HG03097 (cell line): ENCODE measurements at regions not wholly inside any gene's neighbourhood (a gene's known extent, or its start where the extent isn't known, plus 50 kb on each side); places are given as distances from the start of the nearest gene placed in this dataset.

Experiments used
- ATAC-seq: cut with Tn5 transposase; IDR thresholded peaks from one replicate; pipeline ENCODE4 v1.9.1; 2021; ENCODE audit not compliant: unreplicated experiment, low FRiP score

DNA sequence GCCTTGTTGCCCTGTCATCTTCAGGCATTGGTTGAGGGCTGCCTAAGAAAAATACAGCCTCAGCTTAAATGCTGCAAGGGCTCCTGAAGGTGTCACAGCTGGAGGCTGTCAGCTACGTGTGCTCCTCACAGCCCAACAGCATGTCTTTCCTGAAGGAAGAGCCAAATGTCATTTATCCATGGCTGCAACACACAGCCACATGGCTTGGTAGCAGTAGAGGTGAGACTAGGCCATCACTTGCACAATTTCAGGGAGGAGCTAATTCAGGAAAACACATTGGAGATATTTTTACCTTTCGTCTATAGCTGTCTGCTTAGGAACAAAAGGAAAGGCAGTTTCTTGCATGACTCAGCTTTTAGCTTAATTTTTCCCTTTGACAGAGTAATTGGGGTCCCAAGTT, 260.7 kb downstream of the SYK start:
- ATAC-seq = no peak

DNA sequence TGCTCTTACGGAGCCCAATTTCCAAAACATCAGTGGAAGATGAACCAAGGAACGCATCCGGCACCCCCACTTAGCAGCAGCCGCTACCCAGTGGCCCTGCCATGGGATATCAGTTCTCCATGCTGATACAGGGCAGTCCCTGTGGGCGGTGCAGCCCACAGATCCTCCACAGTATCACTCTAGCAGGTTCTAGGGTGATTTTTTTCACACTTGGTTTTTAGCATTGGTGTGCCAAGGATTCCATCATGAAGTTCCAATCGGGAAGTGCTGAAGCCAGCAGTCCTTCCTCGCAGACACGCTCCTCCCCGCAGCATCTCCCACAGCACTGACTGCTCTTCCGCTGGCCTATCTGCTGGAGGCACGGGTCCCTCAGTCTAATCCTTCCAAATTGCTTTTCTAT, 261.9 kb downstream of the SYK start:
- no peak for ATAC-seq

DNA sequence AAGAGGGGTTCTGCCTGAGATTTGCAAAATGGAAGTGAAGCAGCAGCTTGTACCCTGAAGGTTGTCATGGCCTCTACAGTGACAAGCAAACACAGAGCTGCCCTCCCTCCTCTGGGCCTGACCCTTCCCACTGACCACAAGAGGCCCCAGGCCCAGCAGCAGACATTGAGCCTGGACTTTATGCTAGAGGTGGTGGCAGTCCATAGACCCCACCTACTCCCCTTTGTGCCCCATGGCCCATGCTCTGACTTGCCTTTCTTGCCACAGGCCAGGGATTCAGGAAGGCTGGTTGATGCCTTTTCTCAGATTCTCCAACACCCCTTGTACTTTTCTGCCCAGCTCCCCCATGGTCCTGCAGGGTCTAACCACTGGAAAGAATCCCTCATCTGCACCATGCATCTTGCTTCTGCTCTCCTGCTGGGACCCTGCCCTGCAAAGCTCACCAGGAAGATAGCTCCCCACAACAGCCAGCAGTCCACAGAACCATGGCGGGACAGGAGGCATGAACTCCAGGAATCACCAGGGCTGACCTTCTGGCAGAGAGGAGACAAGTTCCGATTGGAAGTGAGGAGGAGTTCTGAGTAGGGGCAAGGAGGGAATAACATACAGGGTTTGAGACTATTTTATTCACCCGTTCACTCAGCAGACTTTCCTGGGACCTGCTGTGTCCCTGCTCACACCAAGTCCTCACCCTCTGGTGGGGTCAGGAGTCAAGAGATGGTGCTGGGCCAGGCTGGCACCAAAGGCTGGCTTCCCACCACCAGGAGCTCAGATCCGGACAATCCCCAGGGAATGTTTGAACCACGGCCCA, 263.8 kb downstream of the SYK start:
- no peak for ATAC-seq

DNA sequence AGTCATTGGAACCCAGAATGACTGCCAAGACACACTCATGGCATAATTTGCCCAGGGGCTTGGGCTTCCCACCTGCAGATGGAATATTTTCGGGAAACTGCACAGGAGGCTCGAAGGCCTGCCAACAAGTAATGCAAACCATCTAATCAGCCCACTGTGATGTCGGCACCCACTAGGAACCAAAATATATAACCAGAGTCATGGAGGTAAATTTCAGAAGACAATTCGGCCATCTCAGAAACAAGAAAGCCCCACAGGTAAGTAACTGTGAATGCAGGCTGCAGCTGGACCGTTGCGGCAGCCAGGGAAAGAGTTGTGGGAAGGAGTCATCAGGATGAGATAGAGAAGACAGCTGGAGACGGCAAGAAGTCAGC, 264.4 kb downstream of the SYK start:
- no peak for ATAC-seq

DNA sequence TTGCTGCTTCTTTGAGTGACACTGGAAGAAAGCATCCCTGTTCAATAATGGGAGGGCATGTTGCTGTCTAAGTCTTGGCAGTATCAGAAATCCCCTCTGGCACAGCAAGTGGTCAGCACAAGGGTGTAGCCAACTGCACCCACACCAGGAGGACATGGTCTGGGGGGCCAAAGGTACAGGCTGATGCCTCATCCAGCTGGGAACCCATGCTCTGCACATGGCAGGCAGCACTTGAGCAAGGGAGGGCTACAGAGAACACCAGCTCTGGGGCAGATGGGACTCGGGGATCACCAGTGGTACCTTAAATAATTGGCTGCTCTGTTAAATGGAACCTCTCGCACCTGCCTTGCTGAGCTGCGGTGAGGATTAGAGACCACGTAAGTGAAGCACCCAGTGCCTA, 265.2 kb downstream of the SYK start:
- ATAC-seq = no peak

DNA sequence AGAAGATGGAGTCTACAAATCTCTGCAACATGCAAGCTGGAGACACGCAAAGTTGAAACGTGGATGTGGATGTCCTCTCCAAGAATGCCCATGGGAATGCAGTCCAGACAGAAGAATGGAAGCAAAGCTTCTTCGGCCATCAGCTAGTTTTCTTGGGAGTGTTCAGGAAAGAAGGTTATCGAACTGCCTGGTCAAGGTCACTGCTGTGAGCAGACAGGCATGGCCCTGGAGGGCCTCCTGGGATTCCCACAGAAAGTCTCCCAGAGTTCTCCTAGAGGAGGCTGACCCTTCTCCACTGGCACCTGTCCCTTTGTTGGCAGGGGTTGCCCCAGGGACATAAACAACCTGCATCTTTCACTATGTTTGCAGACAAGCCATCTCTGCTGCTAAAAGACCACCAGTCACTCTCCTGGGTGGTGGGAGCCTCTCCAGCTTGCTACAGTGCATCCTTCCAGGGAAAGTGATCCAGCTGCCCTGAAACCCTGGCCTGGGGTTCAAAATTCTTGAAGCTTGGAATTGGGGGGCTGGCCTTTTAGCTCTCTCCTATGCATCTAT, 265.8 kb downstream of the SYK start:
- ATAC-seq = no peak

DNA sequence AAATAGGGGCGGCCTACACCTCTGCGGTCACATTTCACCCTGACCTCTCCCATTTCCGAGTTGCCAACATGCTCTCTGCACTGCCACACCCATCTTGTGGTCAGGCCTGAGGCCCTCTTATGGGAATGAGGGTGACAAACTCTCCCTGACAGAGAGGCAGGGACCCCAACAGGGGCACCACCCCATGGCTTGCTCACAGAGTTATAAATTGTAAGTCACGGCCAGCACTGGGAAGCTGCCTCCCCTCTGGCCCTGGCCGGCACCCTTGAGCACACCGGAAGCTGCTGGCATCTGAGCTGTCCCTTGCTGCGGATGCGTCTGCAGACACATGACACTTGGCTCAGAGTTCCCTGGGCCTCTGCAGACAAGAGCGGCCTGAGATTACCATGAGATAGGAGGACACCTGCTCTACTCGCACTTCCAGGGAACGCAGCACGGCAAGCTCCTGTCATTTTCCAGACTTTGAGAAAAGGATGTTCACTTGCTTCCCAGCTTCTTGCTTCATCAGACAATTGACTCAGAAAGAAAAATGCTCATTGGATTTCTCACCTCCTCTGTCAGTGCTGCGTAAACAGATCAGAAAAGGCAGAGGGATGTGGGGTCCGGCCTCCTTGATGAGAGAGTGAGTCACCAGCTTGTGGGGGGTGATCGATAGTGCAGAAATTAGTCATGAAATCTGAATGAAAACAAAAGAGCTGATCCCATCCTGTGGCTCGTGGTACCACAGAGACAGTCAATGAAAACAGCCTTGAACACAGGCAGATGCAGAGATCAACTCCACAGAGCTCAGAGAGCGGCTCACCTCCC, 269.8 kb downstream of the SYK start:
- ATAC-seq = no peak

DNA sequence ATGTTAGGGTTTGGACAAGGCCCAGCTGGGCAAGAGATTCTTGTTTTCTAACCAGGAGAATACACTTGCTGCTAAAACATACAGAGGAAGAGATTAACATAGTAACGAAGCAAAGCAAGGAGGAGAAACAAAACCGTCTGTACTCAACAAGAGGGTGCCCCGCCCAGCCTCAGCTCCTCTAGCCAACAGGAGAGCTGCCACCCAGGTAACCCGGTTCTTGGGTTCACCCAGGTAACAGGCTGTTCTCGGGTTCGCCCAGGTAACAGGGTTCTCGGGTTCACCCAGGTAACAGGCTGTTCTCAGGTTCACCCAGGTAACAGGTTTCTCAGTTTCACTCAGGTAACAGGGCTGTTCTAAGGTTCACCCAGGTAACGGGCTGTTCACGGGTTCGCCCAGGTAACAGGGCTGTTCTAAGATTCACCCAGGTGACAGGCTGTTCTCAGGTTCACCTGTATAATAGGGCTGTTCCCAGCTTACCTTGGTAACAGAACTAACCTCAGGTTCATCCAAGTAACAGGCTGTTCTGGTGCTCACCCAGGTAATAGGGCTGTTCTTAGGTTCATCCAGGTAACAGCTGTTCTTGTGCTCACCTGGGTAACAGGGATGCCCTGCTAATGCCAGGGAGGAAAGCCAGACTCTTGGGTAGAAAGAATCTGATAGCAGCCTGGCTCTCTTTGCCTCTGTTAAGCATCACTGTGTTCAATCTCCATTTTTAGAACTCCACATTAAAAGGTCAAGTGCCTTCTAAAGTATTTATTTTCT, 271.6 kb downstream of the SYK start:
- no peak for ATAC-seq

DNA sequence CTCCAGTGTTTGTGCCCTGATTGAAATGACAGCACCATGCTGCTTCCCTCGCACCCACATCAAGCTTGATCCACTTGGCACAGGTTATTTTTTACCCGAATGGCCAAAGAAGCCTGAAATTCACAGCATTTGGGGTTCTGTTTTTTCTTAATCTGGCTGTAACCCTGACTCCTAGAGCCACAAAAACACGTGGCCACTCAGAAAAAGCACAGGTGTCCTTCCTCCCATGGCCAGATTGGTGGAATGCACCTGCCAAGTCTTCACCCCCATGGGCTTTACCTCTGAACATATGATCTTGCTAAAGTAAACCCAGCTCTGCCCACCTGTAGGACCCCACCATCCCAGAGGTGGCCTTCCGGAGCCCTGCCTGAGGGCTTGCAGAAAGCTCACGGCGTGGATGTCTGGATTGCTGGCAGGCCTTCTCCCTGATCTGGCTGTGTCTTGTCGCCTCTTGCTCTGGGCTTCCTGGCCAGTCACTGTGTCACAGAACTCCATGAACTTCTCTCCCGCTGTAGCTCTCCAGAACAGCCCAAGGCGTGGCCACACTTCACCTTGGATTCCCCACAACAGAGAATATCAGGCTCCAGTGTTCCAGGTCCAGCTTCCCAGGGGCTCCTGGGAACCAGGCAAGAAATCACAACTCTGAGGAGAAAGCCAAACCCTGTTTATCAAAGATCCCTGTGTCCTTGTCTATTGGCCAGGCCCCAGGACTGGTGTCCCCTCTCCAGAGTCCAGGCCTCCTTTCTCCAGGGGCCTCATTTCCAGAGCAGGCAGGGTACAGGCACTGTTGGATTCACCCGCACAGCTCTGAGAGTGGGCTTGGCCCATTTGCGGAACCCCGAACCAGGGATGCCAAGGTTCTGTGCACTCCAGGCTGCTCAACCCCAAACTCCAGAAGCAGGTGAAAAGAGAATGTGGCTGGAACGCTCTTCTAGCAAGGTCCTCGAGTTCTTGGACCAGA, 272.5 kb downstream of the SYK start:
- no peak for ATAC-seq

DNA sequence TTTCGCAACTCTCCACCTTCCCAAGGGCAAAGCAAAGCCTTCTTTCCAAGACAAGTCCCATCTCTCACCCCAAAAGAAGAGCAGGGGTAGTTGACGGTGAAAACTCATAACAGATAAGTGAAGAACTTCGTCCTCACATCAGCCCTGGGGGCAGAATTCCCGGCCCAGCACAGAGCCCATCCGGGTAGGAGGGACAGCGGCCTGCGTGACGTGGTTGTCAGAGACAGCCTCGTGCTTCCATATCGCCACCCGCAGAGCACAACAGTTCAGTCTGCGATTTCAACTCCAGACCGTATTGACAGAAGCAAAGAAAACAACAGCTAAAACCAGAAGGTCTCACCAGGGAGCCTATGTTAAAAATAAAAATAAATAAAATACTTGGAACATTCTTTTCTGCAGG, 273.2 kb downstream of the SYK start:
- ATAC-seq = no peak

DNA sequence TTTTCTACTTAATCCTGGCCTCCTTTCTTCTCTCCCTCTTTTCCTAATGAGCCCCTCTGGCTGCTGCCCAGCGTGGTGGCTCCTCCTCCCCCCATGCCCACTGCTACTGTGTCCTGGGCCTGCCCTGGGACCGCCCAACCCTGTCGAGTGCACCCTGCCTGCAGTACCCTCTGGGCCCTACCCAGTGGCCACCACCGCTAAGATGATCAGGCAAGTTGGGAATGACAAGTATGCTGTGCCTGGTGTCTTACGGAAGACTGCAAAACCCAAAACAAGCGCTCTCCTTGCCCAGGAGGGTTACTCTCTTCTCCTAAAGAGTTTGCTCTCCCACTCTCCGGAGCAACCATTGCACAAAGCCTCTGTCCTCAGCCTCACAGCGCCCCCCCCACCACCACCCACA, 273.7 kb downstream of the SYK start:
- ATAC-seq = no peak

DNA sequence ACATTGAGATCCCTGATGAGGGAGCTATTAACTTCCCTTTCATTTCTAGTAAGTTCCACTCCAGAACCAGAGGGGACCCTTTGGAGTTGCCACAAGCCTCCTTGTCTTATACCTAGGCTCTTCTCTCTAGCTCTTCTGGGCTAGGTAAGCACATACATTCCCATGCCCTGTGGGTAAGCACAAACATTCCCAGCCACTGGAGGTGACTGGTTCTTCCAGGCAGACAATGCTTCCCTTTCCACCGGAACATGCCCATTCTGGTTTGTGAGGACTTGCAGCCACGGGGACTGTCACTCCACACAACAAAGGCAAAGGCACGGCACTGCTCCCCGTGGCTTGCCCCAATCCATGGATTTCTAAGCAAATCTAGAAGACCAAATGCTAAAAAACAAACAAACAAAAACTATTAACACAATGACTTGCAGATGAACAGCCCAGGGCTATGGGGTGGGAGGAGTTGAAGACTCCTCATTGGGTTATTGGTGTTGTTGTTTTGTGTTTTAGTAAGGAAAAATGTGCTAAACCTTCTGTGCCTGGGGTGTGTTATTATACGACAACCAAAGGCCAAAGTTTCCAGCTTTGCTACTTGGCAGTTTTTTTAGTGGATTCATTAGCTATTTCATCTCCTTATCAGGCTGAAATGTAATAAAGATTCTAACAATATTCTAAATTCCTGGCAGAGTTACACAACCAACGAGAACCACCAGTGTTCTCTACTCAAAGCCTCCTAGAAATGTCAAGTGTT, 276.2 kb downstream of the SYK start:
- no peak for ATAC-seq

DNA sequence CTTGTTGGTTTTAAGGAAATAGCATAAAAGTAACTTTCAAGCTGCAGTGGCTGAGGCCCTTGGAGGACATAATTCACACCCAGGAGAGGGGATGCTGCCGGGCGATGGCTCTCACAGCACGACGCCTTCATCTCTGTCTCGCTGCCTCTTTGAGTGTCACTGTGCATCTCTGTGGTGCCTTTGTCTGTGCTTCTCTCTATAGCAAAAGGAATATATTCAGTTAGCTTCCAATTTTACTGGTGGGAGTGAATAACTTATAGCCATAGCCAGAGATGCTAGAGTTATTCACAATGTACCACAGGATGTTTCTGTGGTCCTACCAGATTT, 276.7 kb downstream of the SYK start:
- no peak for ATAC-seq

DNA sequence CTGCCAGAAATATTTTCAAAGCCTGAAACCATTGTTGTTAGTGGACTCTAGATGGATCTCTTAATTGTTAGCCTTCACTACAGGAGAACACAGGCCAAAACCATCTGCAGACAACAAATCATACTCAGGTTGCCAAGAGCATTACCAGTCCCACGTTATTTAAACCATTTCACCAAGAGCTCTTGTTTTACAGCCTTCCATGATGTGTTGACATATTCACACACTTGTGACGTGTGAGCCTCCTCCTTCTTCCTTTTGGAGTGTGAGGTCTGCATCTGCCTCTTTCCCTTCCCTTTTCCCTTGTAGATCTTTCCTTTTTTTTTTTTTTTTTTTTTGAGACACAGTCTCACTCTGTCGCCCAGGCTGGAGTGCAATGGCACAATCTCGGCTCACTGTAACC, 279.0 kb downstream of the AUH start:
- no peak for ATAC-seq

DNA sequence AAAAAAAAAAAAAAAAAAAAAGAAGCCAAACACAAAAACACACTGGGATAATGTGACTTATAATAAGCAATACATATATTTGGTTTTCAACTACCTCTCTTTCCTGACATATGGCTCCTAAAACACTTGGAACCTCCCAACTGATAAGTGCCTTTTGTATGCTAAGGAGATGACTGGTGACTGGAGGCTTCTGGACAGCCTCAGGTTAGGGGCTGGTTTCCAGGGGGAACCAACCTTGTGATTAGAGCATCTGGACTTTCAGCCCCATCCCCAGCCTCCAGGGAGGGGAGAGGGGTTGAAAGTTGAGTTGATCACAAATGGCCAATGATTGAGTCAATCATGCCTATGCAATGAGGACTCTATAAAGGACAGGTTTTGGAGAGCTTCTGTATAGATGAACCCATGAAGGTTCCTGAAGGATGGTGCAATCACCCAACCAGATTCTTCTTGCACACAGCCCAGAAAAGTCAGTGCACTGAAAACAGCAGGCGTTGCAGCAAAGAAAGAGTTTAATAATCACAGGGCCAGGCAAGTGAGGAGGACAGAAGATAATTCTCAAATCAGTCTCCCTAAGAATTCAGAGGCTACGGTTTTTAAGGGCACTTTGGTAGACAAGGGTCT, 276.7 kb downstream of the AUH start:
- no peak for ATAC-seq

DNA sequence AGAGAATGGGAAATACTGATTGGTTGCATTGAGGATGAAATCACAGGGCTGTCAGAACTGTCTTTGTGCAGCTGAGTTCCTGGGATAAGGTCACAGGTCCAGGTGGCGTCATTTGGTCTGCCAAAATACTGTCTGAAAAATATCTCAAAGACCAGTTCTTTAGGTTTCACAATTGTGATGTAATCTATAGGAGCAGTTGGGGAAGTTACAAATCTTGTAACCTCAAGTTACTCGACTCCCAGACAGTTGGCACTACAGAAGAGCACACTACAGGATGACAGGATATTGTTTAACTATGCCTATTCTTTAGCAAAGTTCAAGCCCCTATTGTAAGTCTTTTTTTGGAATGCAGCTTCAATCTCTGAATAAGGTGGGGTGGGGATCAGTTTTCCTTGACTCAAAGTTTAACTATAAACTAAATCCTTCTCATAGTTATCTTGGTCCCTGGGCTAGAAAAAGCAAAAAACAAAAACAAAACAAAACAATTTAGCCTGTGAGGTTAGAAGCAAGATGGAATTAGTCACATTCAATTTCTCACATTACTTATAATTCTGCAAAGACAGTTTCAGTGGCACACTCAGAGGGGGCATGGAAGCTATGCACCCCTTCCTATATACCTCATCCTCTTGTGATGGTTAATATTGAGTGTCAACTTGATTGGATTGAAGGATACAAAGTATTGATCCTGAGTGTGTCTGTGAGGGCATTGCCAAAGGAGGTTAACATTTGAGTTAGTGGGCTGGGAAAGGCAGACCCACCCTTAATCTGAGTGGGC, 276.0 kb downstream of the AUH start:
- no peak for ATAC-seq

DNA sequence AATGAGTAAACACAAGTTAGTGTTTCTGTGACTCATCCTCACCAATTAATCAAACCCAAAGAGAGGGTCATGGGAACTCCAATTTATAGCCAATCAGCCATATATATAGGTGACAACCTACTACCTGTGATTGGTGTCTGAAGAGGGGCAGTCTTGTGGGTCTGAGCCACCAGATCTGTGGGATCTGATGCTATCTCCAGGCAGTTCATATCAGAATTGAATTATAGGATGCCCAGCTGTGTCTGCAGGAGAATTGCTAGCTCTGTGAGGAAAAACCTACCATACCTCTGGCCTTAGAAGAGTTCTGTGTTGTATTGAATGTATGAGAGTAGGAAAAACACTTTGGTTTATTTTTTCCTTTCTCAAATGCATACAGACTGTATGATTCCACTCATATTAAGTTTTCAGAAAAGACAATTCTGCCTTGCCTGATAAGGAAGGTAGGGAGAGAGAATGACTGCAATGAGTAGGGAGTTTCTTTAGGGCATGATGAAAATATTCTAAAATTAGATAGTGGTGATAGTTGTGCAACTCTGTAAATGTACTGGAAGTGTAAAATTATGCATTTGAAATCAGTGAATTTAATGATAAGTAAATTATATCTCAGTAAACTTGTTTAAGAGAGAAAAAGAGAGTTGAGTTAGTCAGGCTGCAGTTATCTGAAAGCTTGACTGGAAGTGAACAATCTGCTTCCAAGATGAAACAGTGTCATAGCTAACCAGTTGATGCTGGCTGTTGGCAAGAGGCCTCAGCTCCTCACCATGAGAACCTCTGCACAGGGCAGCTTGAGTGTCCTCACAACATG, 274.9 kb downstream of the AUH start:
- ATAC-seq = no peak

DNA sequence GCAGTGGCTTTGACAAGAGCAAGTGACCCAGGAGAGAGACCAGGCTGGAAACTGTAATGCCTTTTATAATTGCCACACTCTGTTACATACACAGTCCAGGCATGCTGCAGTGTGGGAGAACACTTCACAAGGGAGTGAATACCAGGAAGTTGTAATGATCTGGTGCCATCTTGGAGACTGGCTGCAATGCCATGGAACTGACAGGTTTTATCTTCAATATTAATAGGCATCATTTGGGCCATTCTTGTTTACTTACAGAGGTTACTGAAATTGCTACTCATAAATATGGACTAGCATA, 274.3 kb downstream of the AUH start:
- no peak for ATAC-seq
